Right lobe of liver (tissue), 6 donors: ENCODE measurements at regions not wholly inside any gene's neighbourhood (a gene's known extent, or its start where the extent isn't known, plus 50 kb on each side); places are given as distances from the start of the nearest gene placed in this dataset.

ENCODE experiments used
- ATAC-seq, 4 donors: fragments of 200-7000 bp; cut with Tn5 transposase; one replicate each; pipeline ENCODE4 v1.9.1; 2020; ENCODE audit warnings: mild to moderate bottlenecking in 4 of 4, moderate library complexity in 4 of 4
- DNase-seq, 3 donors: peaks; one replicate each; pipeline ENCODE4 v3.0.0-alpha.2; 2020
- H3K27ac ChIP-seq, 3 donors: fragments of 200-600 bp; one replicate each; pipeline ENCODE4 v1.8.0; 2022
- H3K27me3 ChIP-seq, 2 donors: fragments of 200-600 bp; one replicate each; pipeline ENCODE4 v1.8.0; 2022
- H3K36me3 ChIP-seq, 4 donors: fragments of 200-600 bp; sonication (generic) in 1 of 4; one replicate each; pipeline versions ENCODE4 v1.5.1 to v1.8.0; 2017 to 2022; ENCODE audit warnings: control low read depth in 1 of 4
- H3K4me1 ChIP-seq, 4 donors: fragments of 200-600 bp; sonication (generic) in 1 of 4; one replicate each; pipeline versions ENCODE4 v1.5.1 to v1.8.0; 2017 to 2022; ENCODE audit warnings: control low read depth in 1 of 4
- H3K4me3 ChIP-seq, 3 donors: fragments of 200-600 bp; one replicate each; pipeline ENCODE4 v1.8.0; 2022
- H3K9me3 ChIP-seq, 4 donors: fragments of 200-600 bp; sonication (generic) in 1 of 4; one replicate each; pipeline versions ENCODE4 v1.5.1 to v1.8.0; 2017 to 2022; ENCODE audit warnings: control low read depth in 1 of 4
- POLR2A ChIP-seq: fragments of 450-650 bp; IDR thresholded peaks from one replicate; pipeline ENCODE4 v1.6.1; 2017; ENCODE audit warnings: antibody characterized with exemption, mild to moderate bottlenecking
- WGBS: methylation state at CpG from one replicate; pipeline ENCODE4 v1.1.6; 2018; ENCODE audit warnings: low coverage, low lambda C conversion rate; ENCODE audit not compliant: insufficient coverage; ENCODE audit errors: missing lambda C conversion rate; 5-methylcytosine and 5-hydroxymethylcytosine counted together
- intact Hi-C, 2 donors: fragments of 100-400 bp; cut with DNase I; formaldehyde crosslinking; loops; one replicate each; pipeline versions ENCODE4 v1.11.2 to v1.14.1; 2022
- TF ChIP-seq, protein P1 (sequence below), 4 donors: fragments of 200-600 bp in 3 of 4; fragments of 450-650 bp in 1 of 4; IDR thresholded peaks; one replicate each; pipeline versions ENCODE4 v1.5.1 to v1.8.0; 2016 to 2022; ENCODE audit warnings: antibody characterized with exemption in 4 of 4, mild to moderate bottlenecking in 2 of 4
- donor health status: DM: no; HTN: yes; CAD: no.
- donor health status: DM: no; HTN: no; CAD: no.
- donor health status: DM: no; HTN: no; CAD: no.
- donor health status: DM: no; HTN: yes; CAD: no.
- donor health status: DM: no; HTN: yes; CAD: no.

DNA sequence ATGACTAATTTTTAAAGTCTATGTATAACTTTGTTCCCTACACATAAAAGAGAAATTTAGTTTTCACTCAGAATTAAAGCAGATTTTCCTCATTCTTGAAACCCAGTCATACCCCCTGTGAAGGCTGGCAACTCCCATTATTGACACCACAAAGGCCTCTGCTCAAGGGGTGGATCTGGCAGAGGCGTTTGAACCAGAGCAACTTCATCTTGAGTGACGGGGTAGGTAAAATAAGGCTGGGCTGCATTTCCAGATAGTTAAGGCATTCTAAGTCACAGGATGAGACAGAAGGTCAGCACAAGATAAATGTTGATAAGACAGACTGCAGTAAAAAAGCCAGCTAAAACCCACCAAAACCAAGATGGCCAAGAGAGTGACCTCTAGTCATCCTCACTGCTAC, 177.2 kb upstream of the OR13F1 start:
- ATAC-seq, result no peak
- H3K9me3 ChIP-seq, result no peaks in the 10 kb centered on the region
- H3K27ac ChIP-seq, result no peak overlapping the region
- TF ChIP-seq POLR2A, result no peak
- TF ChIP-seq, protein P1, sequence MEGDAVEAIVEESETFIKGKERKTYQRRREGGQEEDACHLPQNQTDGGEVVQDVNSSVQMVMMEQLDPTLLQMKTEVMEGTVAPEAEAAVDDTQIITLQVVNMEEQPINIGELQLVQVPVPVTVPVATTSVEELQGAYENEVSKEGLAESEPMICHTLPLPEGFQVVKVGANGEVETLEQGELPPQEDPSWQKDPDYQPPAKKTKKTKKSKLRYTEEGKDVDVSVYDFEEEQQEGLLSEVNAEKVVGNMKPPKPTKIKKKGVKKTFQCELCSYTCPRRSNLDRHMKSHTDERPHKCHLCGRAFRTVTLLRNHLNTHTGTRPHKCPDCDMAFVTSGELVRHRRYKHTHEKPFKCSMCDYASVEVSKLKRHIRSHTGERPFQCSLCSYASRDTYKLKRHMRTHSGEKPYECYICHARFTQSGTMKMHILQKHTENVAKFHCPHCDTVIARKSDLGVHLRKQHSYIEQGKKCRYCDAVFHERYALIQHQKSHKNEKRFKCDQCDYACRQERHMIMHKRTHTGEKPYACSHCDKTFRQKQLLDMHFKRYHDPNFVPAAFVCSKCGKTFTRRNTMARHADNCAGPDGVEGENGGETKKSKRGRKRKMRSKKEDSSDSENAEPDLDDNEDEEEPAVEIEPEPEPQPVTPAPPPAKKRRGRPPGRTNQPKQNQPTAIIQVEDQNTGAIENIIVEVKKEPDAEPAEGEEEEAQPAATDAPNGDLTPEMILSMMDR (IDR thresholded peaks at IDR 0.05), result no peak
- H3K4me3 ChIP-seq, result no peak overlapping the region
- no peaks in the 10 kb centered on the region for H3K4me1 ChIP-seq
- intact Hi-C loops, result no loop called here
- 83% methylated on average over 2 of the region's 2 CpGs for WGBS
- no peaks in the 10 kb centered on the region for H3K27me3 ChIP-seq
- no peak for DNase-seq
- no peaks in the 10 kb centered on the region for H3K36me3 ChIP-seq

DNA sequence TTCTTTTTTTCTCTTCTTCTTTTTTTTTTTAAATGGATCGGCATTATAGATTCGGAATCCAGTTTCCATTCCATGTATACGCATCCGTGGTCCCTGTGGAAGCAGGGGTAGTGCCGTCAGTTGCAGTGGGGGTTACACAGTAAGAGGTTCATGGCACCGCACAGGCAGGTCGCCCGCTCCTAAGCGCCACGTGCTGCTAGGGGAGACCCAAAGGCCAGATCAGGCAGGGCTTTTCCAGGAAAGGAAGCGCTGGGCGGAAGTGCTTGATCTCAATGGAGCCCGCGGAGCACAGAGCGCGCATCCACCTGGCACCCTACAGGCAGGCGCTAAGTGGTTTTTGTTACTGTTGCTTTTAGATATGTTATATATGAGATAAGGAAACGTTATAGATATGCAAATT, 174.8 kb upstream of the OR13F1 start:
- 87% methylated on average over 17 of the region's 18 CpGs for WGBS
- no peak overlapping the region for H3K4me3 ChIP-seq
- TF ChIP-seq, protein P1 (IDR thresholded peaks at IDR 0.05), result no peak
- TF ChIP-seq POLR2A, result no peak
- ATAC-seq (no peak), DNase-seq (no peak)
- H3K9me3 ChIP-seq, result no peaks in the 10 kb centered on the region
- no peaks in the 10 kb centered on the region for H3K36me3 ChIP-seq
- no peak overlapping the region for H3K27ac ChIP-seq
- H3K4me1 ChIP-seq, result no peaks in the 10 kb centered on the region
- no peaks in the 10 kb centered on the region for H3K27me3 ChIP-seq
- intact Hi-C loops, result no loop called here

DNA sequence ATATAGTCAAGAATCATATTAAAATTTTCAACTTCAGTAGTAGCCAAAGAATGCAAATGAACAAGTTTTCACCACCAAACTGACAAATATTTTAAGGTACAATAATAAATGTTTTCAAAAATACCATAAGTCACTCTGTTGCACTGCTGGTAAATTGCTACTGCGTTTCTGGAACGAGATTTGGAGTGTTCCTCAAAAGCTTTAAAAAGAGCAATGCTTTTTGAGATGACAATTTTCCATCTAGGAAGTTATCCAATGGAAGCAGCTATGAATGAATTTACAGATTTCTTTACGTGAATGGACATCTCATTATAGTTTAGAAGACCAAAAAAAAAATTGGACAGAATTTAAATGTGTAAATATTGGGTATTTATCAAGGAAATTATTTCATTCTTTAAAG, 173.2 kb upstream of the OR13F1 start:
- TF ChIP-seq, protein P1 (IDR thresholded peaks at IDR 0.05), result no peak
- no peak for TF ChIP-seq POLR2A
- 72% methylated on average over 3 of the region's 3 CpGs for WGBS
- no peaks in the 10 kb centered on the region for H3K4me1 ChIP-seq
- no peak for DNase-seq
- H3K9me3 ChIP-seq, result no peaks in the 10 kb centered on the region
- H3K4me3 ChIP-seq, result no peak overlapping the region
- H3K27ac ChIP-seq, result no peak overlapping the region
- ATAC-seq, result no peak
- intact Hi-C loops, result no loop called here
- no peaks in the 10 kb centered on the region for H3K27me3 ChIP-seq
- no peaks in the 10 kb centered on the region for H3K36me3 ChIP-seq

DNA sequence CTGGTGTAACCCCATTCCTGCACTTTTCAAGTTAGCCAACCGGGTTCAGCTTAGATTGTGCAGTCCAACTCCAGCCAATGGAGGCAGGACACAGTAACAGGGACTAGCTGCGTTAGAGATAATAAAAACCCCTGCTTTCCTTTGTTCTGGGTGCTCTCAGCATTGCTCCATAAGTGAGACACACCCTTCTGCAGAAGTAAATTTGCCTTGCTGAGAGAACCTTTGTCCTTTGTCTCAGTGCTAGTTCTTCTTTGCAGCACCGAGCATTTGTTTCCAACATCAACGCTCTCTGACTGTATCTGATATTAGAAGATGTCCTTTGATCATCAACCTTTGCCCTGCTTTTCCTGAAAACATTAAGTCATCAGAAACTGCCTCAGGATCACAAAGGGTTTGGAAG, 169.5 kb upstream of the OR13F1 start:
- no peak for ATAC-seq
- TF ChIP-seq, protein P1 (IDR thresholded peaks at IDR 0.05), result no peak
- no peak for TF ChIP-seq POLR2A
- intact Hi-C loops, result no loop called here
- 64% methylated on average over 4 of the region's 4 CpGs for WGBS
- Histone ChIP-seq H3K4me1 (no peaks in the 10 kb centered on the region), H3K36me3 (no peaks in the 10 kb centered on the region), H3K4me3 (no peak overlapping the region), H3K9me3 (no peaks in the 10 kb centered on the region), H3K27ac (no peak overlapping the region), H3K27me3 (no peaks in the 10 kb centered on the region)
- no peak for DNase-seq

DNA sequence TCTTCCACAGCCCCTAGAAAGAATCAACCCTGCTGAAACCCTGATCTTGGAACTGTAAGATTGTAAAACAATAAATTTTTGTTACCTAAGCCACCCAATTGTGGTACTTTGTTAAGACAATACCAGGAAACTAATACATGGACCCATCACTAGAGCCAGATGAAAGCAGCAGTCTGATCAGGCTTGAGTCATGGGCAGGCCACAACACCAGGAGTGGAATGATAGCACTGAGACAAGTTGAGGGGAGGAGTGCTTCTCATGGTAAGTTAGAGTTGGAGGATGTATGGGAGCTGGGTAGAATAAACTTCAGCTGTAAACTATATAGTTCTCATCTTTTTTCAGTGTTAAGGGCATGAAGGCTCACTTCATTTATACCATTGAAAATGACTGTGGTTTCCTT, 164.4 kb upstream of the OR13F1 start:
- intact Hi-C loops, result no loop called here

More for the DNA sequence above, 164.4 kb upstream of the OR13F1 start:
- Histone ChIP-seq H3K4me1 (no peaks in the 10 kb centered on the region), H3K4me3 (no peak overlapping the region), H3K36me3 (no peaks in the 10 kb centered on the region), H3K9me3 (no peaks in the 10 kb centered on the region), H3K27me3 (no peaks in the 10 kb centered on the region), H3K27ac (no peak overlapping the region)
- ATAC-seq (peak in 1 of 4 donors; percentile 28), DNase-seq (no peak)
- TF ChIP-seq, protein P1 (IDR thresholded peaks at IDR 0.05), result no peak
- TF ChIP-seq POLR2A, result no peak
